ENCODE measurements at regions not wholly inside any gene's neighbourhood (a gene's known extent, or its start where the extent isn't known, plus 50 kb on each side); places are given as distances from the start of the nearest gene placed in this dataset.

DNA sequence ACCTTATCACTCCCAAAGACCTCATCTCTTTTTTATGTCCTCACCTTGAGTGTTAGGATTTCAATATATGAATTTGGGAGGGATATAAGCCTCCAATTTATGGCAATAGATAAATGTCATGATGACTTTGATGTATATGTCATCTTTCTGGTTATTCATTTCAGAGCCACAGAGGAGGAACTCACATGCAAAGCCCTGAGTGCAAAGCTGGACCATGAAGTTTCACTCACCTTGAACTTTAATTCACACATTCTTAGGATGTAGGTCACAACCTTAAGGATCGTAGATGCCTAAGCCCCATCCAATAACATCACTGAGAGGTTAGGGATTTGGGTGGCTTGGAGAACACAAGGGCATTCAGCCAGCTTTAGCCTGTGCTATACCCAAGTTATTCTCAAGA lies 81.9 kb upstream of the ZPBP start:
- Histone ChIP-seq H3K9ac (replicated peaks; ENCODE audit: extremely low read depth, insufficient read depth, low read length) (no peak overlapping the region), H3K4me2 (ENCODE audit: insufficient read depth, low read length) (no peak overlapping the region), H3K36me3 (ENCODE audit: control insufficient read depth in 2 of 2, extremely low read depth in 1 of 2, insufficient read depth in 2 of 2, low read length in 2 of 2) (no peaks in the 10 kb centered on the region), H3K4me1 (ENCODE audit: control insufficient read depth, extremely low read depth, insufficient read depth, low read length) (no peaks in the 10 kb centered on the region), H3K27me3 (ENCODE audit: control insufficient read depth in 2 of 2, insufficient read depth in 2 of 2, low read length in 2 of 2) (no peaks in the 10 kb centered on the region), H3K4me3 (replicated peaks in 1 of 3; ENCODE audit: insufficient read depth in 1 of 3, low read depth in 1 of 3, low read length in 3 of 3) (no peak overlapping the region), H4K20me1 (replicated peaks; ENCODE audit: control insufficient read depth, extremely low read depth, insufficient read depth, low read length) (no peaks in the 10 kb centered on the region), H3K27ac (ENCODE audit: insufficient read depth, low read depth, low read length) (no peak overlapping the region), H3K79me2 (ENCODE audit: control insufficient read depth, insufficient read depth, low read length) (no peaks in the 10 kb centered on the region), H3K9me3 (replicated peaks; ENCODE audit: control insufficient read depth, insufficient read depth, low read length) (no peaks in the 10 kb centered on the region), H3K9me1 (replicated peaks; ENCODE audit: control insufficient read depth, extremely low read depth, insufficient read depth, low read length) (no peaks in the 10 kb centered on the region), H2AFZ (ENCODE audit: low read depth, low read length) (no peak overlapping the region)
- BruUV-seq (replicated peaks): no TSS peak
- dilution Hi-C loops (cut with MboI; ENCODE audit: extremely low pct_ligation_motif_present, low sequenced_read_pairs): no loop called here
- intact Hi-C loops (cut with micrococcal nuclease): no loop called here
- TF ChIP-seq JUN (IDR thresholded peaks at IDR 0.05; ENCODE audit: borderline replicate concordance, insufficient read depth, insufficient read length, low read depth): no peak
- no peak for TF ChIP-seq FOS (IDR thresholded peaks at IDR 0.05; ENCODE audit: borderline replicate concordance, insufficient read depth, low read length)
- TF ChIP-seq POLR2A (IDR thresholded peaks at IDR 0.05; ENCODE audit: low read depth, low read length): no peak
- no peak for TF ChIP-seq POLR2AphosphoS5 (IDR thresholded peaks at IDR 0.05; ENCODE audit: insufficient read depth, low read depth, low read length)
- TF ChIP-seq, protein P1, sequence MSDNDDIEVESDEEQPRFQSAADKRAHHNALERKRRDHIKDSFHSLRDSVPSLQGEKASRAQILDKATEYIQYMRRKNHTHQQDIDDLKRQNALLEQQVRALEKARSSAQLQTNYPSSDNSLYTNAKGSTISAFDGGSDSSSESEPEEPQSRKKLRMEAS (IDR thresholded peaks at IDR 0.05; ENCODE audit: insufficient read depth, insufficient read length): no peak
- TF ChIP-seq CTCF (IDR thresholded peaks at IDR 0.05; ENCODE audit: extremely low read depth in 1 of 2, insufficient read depth in 1 of 2, low read depth in 1 of 2, low read length in 2 of 2): no peak
- TF ChIP-seq MYC (IDR thresholded peaks at IDR 0.05; ENCODE audit: low read depth, low read length): no peak
- no peak for TF ChIP-seq EZH2 (IDR thresholded peaks at IDR 0.05; ENCODE audit: borderline replicate concordance, low read depth, low read length, severe bottlenecking)
- no peak for TF ChIP-seq GATA2 (IDR thresholded peaks at IDR 0.05; ENCODE audit: insufficient read depth, insufficient read length, low read depth, low read length)
- POLR2A ChIA-PET: no interaction called here
- FAIRE-seq (no peak), DNase-seq (ENCODE audit: low read depth, low spot score) (no peak)
- CTCF ChIA-PET: interaction anchor here (0.7 to 1.0 kb wide), 2 partner anchors 30 to 966 kb away, joined by 3 read pairs; no protein-coding TSS in a partner anchor

Measured in endothelial cell of umbilical vein (primary cell).